ENCODE measurements at regions not wholly inside any gene's neighbourhood (a gene's known extent, or its start where the extent isn't known, plus 50 kb on each side); places are given as distances from the start of the nearest gene placed in this dataset.

DNA sequence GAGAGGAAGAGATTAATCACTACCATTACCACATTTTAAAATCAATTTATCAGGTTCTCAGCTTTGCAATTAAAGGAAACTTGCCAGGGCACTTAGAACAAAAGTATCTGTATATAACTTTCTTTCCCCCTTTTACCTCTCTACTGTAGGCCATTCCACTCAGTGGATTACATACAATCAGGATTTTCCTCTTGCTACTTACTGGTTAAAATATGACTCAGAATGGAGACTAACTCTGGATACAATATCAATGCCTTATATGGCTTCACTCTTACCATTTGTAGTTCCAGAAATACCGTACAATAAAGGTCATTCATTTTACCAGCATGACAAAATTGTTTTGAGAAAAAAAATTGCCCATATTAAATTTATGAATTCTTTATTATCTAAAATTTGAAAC, 706.8 kb downstream of the KCNA4 start:
- Histone ChIP-seq H3K36me3 (ENCODE audit: control insufficient read depth, insufficient read depth, low read length) (no peaks in the 10 kb centered on the region), H3K27ac (no peak overlapping the region), H3K9me3 (ENCODE audit: control insufficient read depth, low read length) (no peaks in the 10 kb centered on the region), H3K4me1 (no peaks in the 10 kb centered on the region), H3K9ac (no peak overlapping the region), H3K4me2 (ENCODE audit: low read length) (no peak overlapping the region), H3K27me3 (ENCODE audit: control insufficient read depth, insufficient read depth, low read length) (no peaks in the 10 kb centered on the region), H2AFZ (no peak overlapping the region), H3K79me2 (no peaks in the 10 kb centered on the region), H3K4me3 (ENCODE audit: low read depth, low read length) (no peak overlapping the region)
- TF ChIP-seq, protein P1, sequence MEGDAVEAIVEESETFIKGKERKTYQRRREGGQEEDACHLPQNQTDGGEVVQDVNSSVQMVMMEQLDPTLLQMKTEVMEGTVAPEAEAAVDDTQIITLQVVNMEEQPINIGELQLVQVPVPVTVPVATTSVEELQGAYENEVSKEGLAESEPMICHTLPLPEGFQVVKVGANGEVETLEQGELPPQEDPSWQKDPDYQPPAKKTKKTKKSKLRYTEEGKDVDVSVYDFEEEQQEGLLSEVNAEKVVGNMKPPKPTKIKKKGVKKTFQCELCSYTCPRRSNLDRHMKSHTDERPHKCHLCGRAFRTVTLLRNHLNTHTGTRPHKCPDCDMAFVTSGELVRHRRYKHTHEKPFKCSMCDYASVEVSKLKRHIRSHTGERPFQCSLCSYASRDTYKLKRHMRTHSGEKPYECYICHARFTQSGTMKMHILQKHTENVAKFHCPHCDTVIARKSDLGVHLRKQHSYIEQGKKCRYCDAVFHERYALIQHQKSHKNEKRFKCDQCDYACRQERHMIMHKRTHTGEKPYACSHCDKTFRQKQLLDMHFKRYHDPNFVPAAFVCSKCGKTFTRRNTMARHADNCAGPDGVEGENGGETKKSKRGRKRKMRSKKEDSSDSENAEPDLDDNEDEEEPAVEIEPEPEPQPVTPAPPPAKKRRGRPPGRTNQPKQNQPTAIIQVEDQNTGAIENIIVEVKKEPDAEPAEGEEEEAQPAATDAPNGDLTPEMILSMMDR (IDR thresholded peaks at IDR 0.05) = no peak

DNA sequence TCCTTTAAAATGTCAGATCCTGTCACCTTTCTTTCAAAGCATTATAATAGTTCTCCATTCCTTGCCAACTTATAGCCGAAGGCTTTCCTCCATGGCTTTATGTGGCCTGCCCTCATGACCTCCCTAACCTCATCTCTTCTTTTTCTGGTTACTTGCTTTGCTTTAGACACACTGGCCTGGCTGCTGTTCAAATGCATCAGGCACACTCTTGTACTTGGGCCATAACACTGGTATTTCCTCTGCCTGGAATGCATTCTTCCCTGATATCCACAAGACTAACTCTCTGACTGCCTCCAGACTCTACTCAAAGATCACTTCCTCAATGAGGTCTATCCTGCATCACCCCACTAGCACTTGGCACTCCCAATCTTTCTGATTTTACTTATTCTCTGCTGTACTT, 710.3 kb downstream of the KCNA4 start:
- no peaks in the 10 kb centered on the region for H3K79me2 ChIP-seq
- no peak overlapping the region for H3K9ac ChIP-seq
- TF ChIP-seq, protein P1 (IDR thresholded peaks at IDR 0.05) = no peak
- no peaks in the 10 kb centered on the region for H3K36me3 ChIP-seq (ENCODE audit: control insufficient read depth, insufficient read depth, low read length)
- no peak overlapping the region for H3K4me3 ChIP-seq (ENCODE audit: low read depth, low read length)
- no peaks in the 10 kb centered on the region for H3K27me3 ChIP-seq (ENCODE audit: control insufficient read depth, insufficient read depth, low read length)
- no peak overlapping the region for H3K27ac ChIP-seq
- no peak overlapping the region for H3K4me2 ChIP-seq (ENCODE audit: low read length)
- no peaks in the 10 kb centered on the region for H3K9me3 ChIP-seq (ENCODE audit: control insufficient read depth, low read length)
- no peaks in the 10 kb centered on the region for H3K4me1 ChIP-seq
- H2AFZ ChIP-seq = no peak overlapping the region

DNA sequence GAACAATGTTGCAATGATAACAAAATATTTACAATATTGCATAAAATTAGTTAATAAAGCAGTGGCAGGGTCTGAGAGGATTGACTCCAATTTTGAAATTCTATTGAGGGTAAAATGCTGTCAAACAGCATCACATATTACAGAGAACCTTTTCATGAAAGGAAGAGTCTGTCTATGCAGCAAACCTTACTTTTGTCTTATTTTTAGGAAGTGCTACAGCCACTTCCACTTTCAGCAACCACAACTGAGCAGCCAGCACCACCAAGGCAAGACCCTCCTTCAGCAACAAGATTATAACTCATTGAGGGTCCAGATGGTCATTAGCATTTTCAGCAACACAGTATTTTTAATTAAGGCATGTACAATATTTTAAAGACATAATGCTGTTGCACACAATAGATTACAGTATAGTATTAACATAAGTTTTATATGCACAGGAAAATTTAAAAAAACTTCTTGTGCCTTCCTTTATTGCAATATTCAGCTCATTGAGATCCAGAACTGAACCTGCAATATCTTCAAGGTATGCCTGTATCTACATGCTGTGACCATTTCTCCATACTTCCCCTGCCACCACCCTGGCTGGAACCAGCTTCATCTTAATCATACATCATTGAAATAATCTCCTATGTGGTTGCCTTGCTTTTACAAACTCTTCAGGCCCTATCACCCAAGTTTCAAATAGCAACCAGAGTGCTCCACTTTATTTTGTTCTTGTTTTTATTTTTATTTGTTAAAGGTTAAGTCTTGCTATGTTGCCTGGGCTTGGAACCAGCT, 711.2 kb downstream of the KCNA4 start:
- Histone ChIP-seq H3K4me1 (no peaks in the 10 kb centered on the region), H3K79me2 (no peaks in the 10 kb centered on the region), H3K36me3 (ENCODE audit: control insufficient read depth, insufficient read depth, low read length) (no peaks in the 10 kb centered on the region), H3K9me3 (ENCODE audit: control insufficient read depth, low read length) (no peaks in the 10 kb centered on the region), H3K4me3 (ENCODE audit: low read depth, low read length) (no peak overlapping the region), H3K9ac (no peak overlapping the region), H2AFZ (no peak overlapping the region), H3K27me3 (ENCODE audit: control insufficient read depth, insufficient read depth, low read length) (no peaks in the 10 kb centered on the region), H3K27ac (no peak overlapping the region), H3K4me2 (ENCODE audit: low read length) (no peak overlapping the region)
- TF ChIP-seq, protein P1 (IDR thresholded peaks at IDR 0.05) = no peak

DNA sequence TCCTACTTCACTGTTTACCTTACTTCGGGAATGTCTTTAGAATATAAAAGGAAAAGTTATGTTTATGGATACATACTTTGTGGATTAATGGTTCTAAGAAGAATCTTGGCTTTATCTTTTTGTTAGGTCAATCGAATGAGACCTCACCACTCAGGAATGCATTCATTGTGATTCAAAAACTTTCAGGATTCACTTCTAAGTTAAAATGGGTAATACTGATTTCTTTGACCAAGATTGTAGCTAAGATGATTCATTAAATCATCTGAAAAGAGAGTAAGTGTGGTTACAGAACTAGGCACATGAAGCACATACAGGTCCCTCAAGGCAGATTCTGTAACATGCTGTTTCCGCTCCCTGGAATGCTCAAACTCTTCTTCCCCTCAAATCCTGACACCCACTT, 716.4 kb downstream of the KCNA4 start:
- no peaks in the 10 kb centered on the region for H3K4me1 ChIP-seq
- H3K9ac ChIP-seq = no peak overlapping the region
- H3K36me3 ChIP-seq (ENCODE audit: control insufficient read depth, insufficient read depth, low read length) = no peaks in the 10 kb centered on the region
- no peak overlapping the region for H3K4me2 ChIP-seq (ENCODE audit: low read length)
- no peaks in the 10 kb centered on the region for H3K9me3 ChIP-seq (ENCODE audit: control insufficient read depth, low read length)
- H3K79me2 ChIP-seq = no peaks in the 10 kb centered on the region
- no peak overlapping the region for H3K27ac ChIP-seq
- H3K4me3 ChIP-seq (ENCODE audit: low read depth, low read length) = no peak overlapping the region
- H2AFZ ChIP-seq = no peak overlapping the region
- TF ChIP-seq, protein P1 (IDR thresholded peaks at IDR 0.05) = no peak
- H3K27me3 ChIP-seq (ENCODE audit: control insufficient read depth, insufficient read depth, low read length) = no peaks in the 10 kb centered on the region

DNA sequence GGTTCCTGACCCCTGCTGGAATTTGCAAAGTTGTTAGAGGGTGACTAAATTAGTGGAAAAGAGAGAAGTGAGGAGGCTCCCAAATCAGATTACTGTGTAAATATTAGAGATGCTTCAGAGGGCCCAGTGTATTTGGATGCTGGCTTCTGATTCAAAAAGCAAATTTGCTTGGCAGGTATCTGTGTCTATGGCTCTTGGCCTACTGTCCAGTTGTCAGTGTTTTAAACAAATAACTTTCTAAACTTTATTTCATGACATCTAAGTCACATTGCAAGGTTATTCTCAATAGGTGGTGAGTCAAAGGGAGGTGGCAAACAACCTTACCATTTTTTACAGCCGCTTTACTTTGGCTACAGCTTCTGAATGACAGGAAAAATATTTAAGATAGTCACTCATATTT, 720.1 kb downstream of the KCNA4 start:
- Histone ChIP-seq H3K4me2 (ENCODE audit: low read length) (no peak overlapping the region), H3K4me1 (no peaks in the 10 kb centered on the region), H3K36me3 (ENCODE audit: control insufficient read depth, insufficient read depth, low read length) (no peaks in the 10 kb centered on the region), H3K27ac (no peak overlapping the region), H3K27me3 (ENCODE audit: control insufficient read depth, insufficient read depth, low read length) (no peaks in the 10 kb centered on the region), H3K9me3 (ENCODE audit: control insufficient read depth, low read length) (no peaks in the 10 kb centered on the region), H3K9ac (no peak overlapping the region), H3K79me2 (no peaks in the 10 kb centered on the region), H2AFZ (no peak overlapping the region), H3K4me3 (ENCODE audit: low read depth, low read length) (no peak overlapping the region)
- TF ChIP-seq, protein P1 (IDR thresholded peaks at IDR 0.05) = no peak

All from parathyroid adenoma (tissue), 2 donors.